Sciatic nerve (tissue), 2 donors: ENCODE measurements at regions not wholly inside any gene's neighbourhood (a gene's known extent, or its start where the extent isn't known, plus 50 kb on each side); places are given as distances from the start of the nearest gene placed in this dataset.

Experiments used
- ATAC-seq: fragments of 200-7000 bp; cut with Tn5 transposase; one replicate; pipeline ENCODE4 v1.9.1; 2020; ENCODE audit warnings: mild to moderate bottlenecking, moderate library complexity
- DNase-seq: peaks from one replicate; pipeline ENCODE4 v3.0.0-alpha.2; 2020; ENCODE audit warnings: low spot score
- intact Hi-C: fragments of 100-400 bp; cut with DNase I; formaldehyde crosslinking; loops from one replicate; pipeline ENCODE4 v1.14.2; 2022
- donor health status: DM: no; HTN: no; CAD: no.
- donor health status: DM: no; HTN: no; CAD: no.

- intact Hi-C loops: no loop called here
- ATAC-seq (no peak), DNase-seq (no peak)
Measured at GRCh38 chr13:73601708-73602107, 532.5 kb downstream of the KLF12 start.

GRCh38 chr13:73599232-73600128 lies 534.7 kb downstream of the KLF12 start:
- no peak for ATAC-seq
- intact Hi-C loops: no loop called here
- no peak for DNase-seq

GRCh38 chr13:73598020-73598712 lies 536.0 kb downstream of the KLF12 start:
- DNase-seq (no peak), ATAC-seq (no peak)
- intact Hi-C loops: no loop called here

GRCh38 chr13:73596382-73596781 lies 537.6 kb downstream of the KLF5 start:
- DNase-seq: no peak
- intact Hi-C loops: no loop called here
- ATAC-seq: no peak

DNA sequence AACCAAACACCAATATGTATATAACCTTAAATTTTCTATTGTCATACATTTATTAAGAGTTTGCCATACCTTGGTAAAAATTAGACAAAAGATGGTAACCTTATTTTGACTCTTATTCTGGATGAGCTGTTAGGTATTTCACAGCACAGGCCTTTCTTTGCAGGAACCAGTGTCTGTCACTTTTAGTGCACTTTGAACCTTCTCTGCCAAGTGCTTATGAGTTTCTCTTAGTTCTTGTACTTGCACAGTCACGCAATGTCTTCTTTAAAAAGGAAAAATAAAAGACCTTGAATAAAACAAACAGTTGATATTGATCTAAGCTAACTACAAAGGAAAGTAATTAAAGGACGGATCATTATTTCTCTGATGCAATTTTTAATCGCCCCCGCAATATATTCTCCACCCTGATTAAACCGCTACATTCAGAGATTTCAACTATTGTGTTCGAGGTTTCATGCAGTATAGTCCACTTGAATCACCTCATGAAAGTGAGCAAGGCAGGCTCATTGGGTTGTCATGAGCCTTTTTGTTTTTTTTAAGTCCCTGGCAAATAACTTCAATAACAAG lies 534.5 kb downstream of the KLF5 start:
- intact Hi-C loops: no loop called here
- no peak for DNase-seq
- ATAC-seq: no peak

DNA sequence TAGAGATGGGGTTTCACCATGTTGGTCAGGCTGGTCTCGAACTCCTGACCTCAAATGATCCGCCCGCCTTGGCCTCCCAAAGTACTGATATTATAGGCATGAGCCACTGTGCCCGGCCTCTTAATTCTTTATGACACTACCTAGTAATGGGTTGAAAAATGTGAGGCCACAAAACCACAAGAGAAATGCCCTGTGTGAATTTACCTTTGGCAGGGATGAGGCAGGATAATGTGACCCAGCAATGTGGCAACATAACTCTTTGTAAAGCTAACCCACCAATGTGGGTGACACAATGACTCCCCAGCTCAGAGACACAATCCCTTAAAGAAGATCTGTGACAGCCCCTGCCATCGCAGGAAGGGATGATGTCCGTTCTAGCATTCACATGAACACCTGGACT lies 533.1 kb downstream of the KLF5 start:
- DNase-seq (no peak), ATAC-seq (no peak)
- intact Hi-C loops: no loop called here

DNA sequence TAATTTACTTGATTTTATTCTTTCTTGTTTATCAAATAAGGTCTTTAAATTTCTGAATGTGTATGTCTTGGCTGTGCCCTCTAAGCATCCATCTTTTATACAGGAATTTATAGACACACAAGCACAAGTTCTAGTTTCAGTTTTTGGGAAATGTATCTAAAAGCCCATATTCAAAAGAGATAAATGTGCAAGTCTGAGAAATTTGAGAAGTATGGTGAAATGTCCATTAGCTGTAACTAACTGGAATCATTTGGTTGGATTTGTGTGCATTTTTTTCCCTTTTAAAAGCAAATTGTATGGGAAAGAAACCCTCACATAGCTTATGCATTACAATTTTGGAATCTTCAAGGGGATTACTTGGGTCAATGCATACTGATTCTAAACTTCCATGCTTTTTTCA lies 532.0 kb downstream of the KLF5 start:
- ATAC-seq: no peak
- no peak for DNase-seq
- intact Hi-C loops: no loop called here

DNA sequence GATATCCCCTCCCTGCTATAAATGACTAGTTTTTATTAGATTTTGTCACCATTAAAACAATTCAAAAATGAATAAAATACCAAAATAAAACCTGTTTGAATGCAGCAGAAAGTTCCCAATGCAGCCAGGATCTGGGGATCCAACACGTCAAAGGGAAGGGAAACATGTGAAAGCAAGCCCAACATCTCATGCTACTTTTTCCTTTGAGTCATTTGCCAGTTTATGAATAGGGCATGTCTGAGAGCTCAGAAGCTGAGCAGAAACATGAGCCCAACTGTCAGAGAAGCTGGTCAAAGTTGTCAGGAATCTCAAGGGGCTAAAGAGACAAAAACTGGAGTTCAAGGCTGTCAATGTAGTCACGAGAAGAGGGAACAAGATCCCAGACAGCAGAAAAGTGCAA lies 526.4 kb downstream of the KLF5 start:
- ATAC-seq (no peak), DNase-seq (no peak)
- intact Hi-C loops: no loop called here

DNA sequence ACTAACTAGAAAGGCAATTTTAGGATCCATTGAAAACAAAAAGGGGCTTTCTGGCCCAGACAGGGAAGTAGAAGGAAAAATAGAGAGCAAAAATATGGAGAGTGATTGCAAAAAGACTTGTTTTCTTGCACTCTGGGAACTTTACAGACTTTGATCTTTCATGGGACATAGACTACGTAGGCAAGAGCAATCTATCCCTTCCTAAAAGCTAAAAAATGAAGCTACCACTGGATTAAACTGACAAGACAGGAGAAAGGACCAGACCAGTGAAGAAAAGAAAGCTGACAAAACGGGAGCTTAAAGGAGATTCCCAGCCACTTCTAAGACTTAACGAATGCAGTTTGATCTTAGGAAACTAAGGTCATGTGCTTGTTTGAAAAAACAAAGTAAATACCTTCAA lies 524.5 kb downstream of the KLF5 start:
- intact Hi-C loops: no loop called here
- ATAC-seq: no peak
- DNase-seq: no peak

DNA sequence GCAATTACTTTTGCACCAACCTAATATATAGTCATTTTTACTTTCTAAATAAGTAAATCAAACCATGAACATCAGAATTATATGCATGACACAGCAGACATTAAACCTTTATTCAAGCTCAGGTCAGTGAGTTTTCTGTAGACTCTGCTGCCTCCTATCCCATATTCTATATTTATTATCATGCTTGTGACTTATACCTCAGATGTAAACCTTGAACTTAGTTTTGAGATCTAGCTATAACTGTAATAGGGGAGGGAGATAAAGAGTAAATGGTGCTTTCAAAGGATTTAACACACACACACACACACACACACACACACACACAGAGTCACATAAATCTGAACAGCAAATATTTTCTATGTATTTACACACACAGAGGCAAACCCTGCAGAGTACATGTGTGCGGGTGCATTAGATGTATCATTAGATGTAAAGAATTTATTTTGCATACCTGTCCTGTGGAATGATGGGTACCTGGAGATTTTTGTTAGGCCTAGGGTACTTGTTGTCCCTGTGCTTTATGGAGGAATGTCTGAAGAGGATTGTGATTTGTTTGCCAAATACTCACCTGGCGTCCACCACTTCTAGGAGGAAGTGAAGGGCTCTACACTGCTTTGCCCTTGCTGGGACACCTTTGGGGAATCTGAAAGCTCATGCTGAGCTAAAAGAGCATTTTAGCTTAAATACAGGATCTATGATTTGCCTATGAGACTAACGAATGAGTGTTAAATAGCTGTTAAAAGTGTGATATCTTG lies 521.9 kb downstream of the KLF5 start:
- no peak for ATAC-seq
- intact Hi-C loops: no loop called here

DNA sequence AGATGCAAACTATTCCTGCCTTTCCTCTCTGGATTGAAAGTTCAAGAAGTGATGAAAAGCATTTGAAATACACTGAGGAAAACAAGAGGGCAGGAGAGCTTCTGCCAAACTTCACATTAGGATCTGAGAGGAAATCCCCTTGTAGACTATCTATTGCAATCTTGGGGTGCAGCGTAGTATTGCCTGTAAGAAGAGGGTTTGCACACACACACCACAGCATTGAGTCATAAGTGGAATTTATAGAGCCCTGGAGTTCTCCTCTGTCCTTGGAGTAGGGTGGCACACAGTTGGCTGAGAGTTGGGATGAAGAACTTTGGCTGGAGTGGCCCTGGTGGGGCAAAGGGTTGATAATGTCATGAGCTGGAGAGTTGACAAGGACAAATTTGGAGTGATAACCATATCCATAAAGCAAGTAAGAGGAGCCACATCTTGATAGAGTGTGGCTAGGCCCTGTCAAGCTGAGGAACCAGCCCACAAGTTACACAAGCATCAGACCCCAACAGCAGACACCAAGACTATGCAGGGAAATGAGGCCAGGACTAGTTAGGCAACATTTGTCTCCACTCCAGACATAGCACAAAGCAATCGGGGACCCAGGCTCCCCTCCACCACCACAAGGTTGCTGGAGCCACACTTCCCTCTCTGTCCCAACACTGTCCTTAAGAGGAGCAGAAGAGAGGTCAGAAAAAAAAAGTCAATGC lies 520.9 kb downstream of the KLF5 start:
- DNase-seq (no peak), ATAC-seq (no peak)
- intact Hi-C loops: no loop called here

More for the DNA sequence above, 521.9 kb downstream of the KLF5 start:
- no peak for DNase-seq

DNA sequence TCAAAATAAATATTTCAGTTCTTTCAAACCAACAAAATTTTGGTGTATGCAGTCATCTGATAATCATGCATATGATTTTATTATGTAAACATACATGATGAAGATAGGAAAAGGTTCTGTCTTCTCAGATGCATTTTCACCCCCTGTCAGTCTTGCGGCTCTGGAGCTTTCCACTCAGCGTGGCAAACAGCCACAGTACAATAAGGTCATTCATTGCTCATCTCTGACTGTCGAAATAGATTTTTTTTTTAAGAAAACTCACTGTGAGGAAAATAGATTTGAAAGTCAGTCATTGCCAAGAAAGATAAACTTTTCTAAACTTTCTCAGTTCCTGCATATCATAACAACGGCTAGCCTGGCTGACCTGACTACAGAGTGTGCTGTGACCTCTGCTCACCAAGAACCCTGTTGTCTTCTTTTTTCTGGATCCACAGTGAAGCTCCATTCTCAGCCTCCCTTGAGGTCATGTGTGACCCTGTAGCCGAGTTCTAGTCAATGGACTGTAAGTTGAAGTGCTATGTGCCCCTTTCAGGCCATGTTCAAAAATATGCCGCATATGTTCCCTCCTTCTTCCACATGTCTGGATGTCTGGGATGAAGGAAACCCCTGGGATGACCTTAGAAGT lies 519.6 kb downstream of the KLF5 start:
- DNase-seq (no peak), ATAC-seq (peak; percentile 81)
- intact Hi-C loops: no loop called here

- DNase-seq (no peak), ATAC-seq (no peak)
- intact Hi-C loops: no loop called here
Measured at GRCh38 chr13:73576291-73576690, 517.5 kb downstream of the KLF5 start.

GRCh38 chr13:73572824-73573223 lies 514.0 kb downstream of the KLF5 start:
- peak; percentile 71 for ATAC-seq
- intact Hi-C loops: no loop called here
- no peak for DNase-seq

GRCh38 chr13:73571376-73571775 lies 512.6 kb downstream of the KLF5 start:
- ATAC-seq (no peak), DNase-seq (no peak)
- intact Hi-C loops: no loop called here

DNA sequence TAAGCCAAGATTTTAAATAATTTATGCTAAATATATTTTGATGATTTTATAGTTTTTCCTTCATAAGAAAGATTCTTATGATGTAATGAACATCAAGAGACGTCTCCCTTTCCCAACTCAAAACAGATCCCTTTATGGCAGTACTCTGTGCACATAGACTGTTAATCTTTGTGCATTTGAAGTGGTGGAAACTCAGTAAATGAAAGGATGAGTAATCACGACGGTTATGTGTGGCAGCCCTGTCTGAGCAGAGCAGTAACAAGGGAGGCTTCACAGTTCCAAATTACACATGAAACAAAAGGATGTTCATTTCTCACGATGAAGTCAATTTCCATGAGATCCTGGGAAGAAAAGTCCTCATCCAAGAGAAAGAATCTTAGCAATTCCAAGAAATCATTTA lies 498.1 kb downstream of the KLF5 start:
- intact Hi-C loops: no loop called here
- ATAC-seq (peak; percentile 80), DNase-seq (no peak)

DNA sequence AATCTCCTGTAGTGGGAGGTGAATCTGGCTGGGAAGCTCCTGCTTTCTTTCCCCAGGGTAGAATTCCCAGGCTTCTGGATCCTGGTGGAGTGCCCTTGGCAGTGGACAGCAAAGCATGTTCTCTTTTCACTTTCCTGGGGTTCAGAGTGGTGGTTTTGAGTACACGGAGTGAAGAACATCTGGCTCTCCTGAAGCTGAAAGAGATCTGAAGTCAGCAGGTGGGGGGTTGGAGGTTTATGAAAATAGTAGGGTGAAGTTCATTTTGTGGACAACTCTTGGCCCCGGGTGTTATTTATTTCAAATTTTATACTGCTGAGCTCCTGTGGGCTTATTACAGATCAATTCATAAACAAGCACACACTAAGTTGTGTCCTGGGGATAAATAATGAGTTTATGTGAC lies 497.3 kb downstream of the KLF5 start:
- DNase-seq: no peak
- peak; percentile 84 for ATAC-seq

DNA sequence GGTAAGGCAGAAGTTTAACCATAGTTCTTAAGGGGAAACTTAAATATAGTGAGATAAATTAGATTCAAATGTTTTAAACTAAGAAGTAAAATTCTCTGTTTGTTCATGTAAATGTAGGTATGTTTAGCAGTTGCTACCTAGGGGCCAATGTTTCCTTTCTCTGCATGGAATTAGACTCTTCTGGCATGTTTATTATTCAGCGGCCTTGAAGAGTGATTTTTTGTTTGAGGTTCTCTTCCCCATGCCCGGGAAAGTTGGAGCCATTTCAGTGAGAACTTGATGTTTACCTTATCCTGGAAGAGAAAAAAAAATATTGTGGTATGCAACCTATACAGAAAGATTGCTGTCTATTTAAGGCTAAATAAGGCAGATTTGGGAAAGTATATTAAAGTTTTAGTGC lies 492.9 kb downstream of the KLF5 start:
- ATAC-seq (no peak), DNase-seq (no peak)
- intact Hi-C loops: no loop called here

More for the DNA sequence above, 497.3 kb downstream of the KLF5 start:
- intact Hi-C loops: no loop called here

DNA sequence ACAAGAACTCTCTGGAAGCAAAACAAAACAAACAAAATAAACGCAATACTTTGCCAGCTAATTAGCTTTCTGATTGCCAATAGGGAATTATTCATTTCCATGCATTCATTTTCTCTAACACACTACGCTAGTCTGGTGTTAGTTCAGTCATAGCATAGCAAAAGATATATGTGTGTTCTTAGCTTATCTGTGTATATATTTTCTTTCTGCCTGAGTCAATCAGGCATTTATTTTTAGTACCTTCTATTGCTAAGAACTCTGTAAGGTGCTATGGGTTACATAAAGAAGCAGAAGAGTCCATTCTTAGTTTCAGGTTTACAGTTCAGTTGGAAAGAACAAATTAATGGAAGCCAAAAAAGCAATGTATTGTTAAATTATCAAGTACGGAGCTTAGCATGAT lies 490.9 kb downstream of the KLF5 start:
- DNase-seq (no peak), ATAC-seq (no peak)
- intact Hi-C loops: no loop called here
